Omental fat pad (tissue), 3 donors: ENCODE measurements at regions not wholly inside any gene's neighbourhood (a gene's known extent, or its start where the extent isn't known, plus 50 kb on each side); places are given as distances from the start of the nearest gene placed in this dataset.

Experiments used
- ATAC-seq: fragments of 150-250 bp; one replicate; pipeline ENCODE4 v1.9.1; 2016; ENCODE audit warnings: mild to moderate bottlenecking, moderate library complexity; ENCODE audit not compliant: low FRiP score
- DNase-seq: peaks from one replicate; pipeline ENCODE4 v3.0.0-alpha.2; 2019; ENCODE audit warnings: low spot score
- TF ChIP-seq, protein P1 (sequence below), 3 donors: fragments of 450-650 bp; IDR thresholded peaks; one replicate each; pipeline ENCODE4 v1.5.1; 2016 to 2017; ENCODE audit warnings: antibody characterized with exemption in 3 of 3, mild to moderate bottlenecking in 3 of 3, moderate library complexity in 2 of 3

DNA sequence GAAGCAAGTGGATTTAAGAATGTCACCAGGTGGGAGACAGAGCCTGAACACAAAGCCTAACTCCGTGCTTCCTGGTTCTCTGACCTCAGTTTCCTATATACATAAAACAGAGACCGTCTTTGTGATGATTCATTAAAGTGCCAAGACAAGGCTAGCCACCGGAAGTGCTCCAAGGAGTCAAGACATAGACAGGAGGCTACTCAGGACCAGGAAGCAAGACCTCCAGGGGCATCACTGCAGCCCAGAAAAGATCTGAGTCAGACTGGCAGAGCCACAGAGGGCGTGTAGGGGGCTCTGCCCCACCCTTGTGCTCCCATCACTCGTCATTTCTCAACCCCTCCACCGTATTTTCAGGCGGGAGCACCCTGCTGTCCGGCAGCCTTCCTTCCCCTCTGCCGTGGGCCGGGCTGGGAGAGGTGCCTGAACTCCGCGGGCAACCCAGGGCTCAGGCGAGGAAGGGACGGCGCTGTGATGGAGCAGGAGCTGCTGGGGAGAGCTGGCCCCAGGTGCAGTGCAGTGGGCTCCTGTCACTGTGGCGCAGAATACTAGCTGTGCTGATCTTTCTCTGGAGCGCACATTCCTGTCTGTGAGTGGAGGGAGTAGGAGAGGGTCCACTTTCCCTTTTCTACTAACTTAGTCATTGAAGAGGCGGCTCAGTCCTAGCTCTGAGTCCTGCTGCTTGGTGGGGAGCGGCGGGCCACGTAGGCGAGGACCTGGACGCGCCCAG lies 134.7 kb upstream of the GPR12 start:
- no peak for ATAC-seq
- no peak for DNase-seq
- TF ChIP-seq, protein P1, sequence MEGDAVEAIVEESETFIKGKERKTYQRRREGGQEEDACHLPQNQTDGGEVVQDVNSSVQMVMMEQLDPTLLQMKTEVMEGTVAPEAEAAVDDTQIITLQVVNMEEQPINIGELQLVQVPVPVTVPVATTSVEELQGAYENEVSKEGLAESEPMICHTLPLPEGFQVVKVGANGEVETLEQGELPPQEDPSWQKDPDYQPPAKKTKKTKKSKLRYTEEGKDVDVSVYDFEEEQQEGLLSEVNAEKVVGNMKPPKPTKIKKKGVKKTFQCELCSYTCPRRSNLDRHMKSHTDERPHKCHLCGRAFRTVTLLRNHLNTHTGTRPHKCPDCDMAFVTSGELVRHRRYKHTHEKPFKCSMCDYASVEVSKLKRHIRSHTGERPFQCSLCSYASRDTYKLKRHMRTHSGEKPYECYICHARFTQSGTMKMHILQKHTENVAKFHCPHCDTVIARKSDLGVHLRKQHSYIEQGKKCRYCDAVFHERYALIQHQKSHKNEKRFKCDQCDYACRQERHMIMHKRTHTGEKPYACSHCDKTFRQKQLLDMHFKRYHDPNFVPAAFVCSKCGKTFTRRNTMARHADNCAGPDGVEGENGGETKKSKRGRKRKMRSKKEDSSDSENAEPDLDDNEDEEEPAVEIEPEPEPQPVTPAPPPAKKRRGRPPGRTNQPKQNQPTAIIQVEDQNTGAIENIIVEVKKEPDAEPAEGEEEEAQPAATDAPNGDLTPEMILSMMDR (IDR thresholded peaks at IDR 0.05), result no peak

DNA sequence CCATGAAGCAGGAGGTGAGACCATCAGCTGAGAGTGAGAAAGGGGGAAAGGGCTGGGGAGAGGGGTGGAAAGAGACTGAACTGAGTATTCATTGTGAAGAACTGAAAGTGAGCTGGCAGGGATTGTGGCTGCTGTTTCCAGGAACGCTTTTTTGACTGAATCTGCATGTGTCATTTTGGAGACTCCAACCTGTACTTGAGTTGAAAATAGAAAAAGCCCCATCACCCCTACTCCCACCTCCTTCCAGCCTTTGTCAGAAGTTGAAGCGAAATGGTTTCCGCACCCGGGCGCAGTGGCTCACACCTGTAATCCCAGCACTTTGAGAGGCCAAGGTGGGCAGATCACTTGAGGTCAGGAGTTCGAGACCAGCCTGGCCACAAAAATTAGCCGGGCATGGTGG lies 128.0 kb upstream of the GPR12 start:
- ATAC-seq (no peak), DNase-seq (no peak)
- TF ChIP-seq, protein P1 (IDR thresholded peaks at IDR 0.05), result no peak

- ATAC-seq (no peak), DNase-seq (no peak)
- TF ChIP-seq, protein P1 (IDR thresholded peaks at IDR 0.05), result no peak
Observed at GRCh38 chr13:26887594-26887993, 127.0 kb upstream of the GPR12 start.

GRCh38 chr13:26883613-26884257 lies 123.1 kb upstream of the GPR12 start:
- no peak for ATAC-seq
- DNase-seq, result no peak
- TF ChIP-seq, protein P1 (IDR thresholded peaks at IDR 0.05), result no peak

- ATAC-seq (no peak), DNase-seq (no peak)
- TF ChIP-seq, protein P1 (IDR thresholded peaks at IDR 0.05), result no peak
Observed at GRCh38 chr13:26882731-26883130, 122.1 kb upstream of the GPR12 start.

GRCh38 chr13:26881154-26881553 lies 120.6 kb upstream of the GPR12 start:
- ATAC-seq (no peak), DNase-seq (no peak)
- TF ChIP-seq, protein P1 (IDR thresholded peaks at IDR 0.05), result no peak

DNA sequence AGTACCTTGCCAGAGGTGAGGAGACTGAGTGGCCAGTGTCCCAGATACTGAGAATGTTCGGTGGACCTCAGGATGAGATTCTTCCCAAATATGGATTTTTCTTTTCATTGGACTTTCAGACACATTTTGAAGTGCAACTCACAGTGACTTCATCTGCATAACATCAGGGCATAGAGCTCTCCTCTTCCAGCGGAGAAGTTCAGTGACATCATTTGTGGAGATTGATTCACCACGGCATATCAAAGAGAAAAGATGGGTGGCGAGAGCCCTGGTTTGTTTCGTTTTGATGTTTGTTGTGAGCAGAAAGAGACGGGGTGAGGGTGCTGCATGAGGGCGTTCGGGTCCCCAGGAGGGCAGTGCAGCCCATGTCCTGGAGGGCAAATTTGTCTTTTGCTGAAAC lies 120.1 kb upstream of the GPR12 start:
- DNase-seq (no peak), ATAC-seq (no peak)
- TF ChIP-seq, protein P1 (IDR thresholded peaks at IDR 0.05), result no peak
